Smooth muscle cell (in vitro differentiated cells): ENCODE measurements at regions not wholly inside any gene's neighbourhood (a gene's known extent, or its start where the extent isn't known, plus 50 kb on each side); places are given as distances from the start of the nearest gene placed in this dataset.
A peak's percentile ranks its signal among the peaks of the same experiment; 100 is the strongest.
"Not testable (repeated sequence)": the region's sequence is repeated elsewhere in the genome, so short reads cannot be mapped to it uniquely, and the experiment has no call there.

ENCODE experiments used
- DNase-seq: peaks from one replicate; lab custom pipeline; 2025; ENCODE audit not compliant: unreplicated experiment; lab: John Stamatoyannopoulos, UW
- H2AFZ ChIP-seq: fragments of 200-600 bp; sonication (generic); 2 replicates; pipeline ENCODE4 v1.6.0; 2016; ENCODE audit warnings: antibody characterized with exemption, low read depth, mild to moderate bottlenecking
- H3F3A ChIP-seq: fragments of 200-600 bp; sonication (generic); 2 replicates; pipeline ENCODE4 v1.6.0; 2017; ENCODE audit warnings: antibody characterized with exemption, low read depth
- H3K27ac ChIP-seq: fragments of 200-600 bp; sonication (generic); 2 replicates; pipeline ENCODE4 v1.5.1; 2016; ENCODE audit warnings: low read depth, mild to moderate bottlenecking
- H3K27me3 ChIP-seq: fragments of 200-600 bp; sonication (generic); 2 replicates; pipeline ENCODE4 v1.6.1; 2016; ENCODE audit warnings: low read depth, mild to moderate bottlenecking
- H3K36me3 ChIP-seq: fragments of 200-600 bp; sonication (generic); 2 replicates; pipeline ENCODE4 v1.5.1; 2016; ENCODE audit warnings: low read depth
- H3K4me1 ChIP-seq: fragments of 200-600 bp; sonication (generic); 2 replicates; pipeline ENCODE4 v1.5.1; 2016; ENCODE audit warnings: low read depth
- H3K4me2 ChIP-seq: fragments of 200-600 bp; sonication (generic); 2 replicates; pipeline ENCODE4 v1.6.0; 2016; ENCODE audit warnings: mild to moderate bottlenecking
- H3K4me3 ChIP-seq: fragments of 200-600 bp; sonication (generic); 2 replicates; pipeline ENCODE4 v1.5.1; 2016; ENCODE audit warnings: mild to moderate bottlenecking
- H3K79me2 ChIP-seq: fragments of 200-600 bp; sonication (generic); 2 replicates; pipeline ENCODE4 v1.6.0; 2016; ENCODE audit warnings: low read depth, mild to moderate bottlenecking
- H3K9ac ChIP-seq: fragments of 200-600 bp; sonication (generic); 2 replicates; pipeline ENCODE4 v1.6.0; 2016; ENCODE audit warnings: low read depth
- H3K9me3 ChIP-seq: fragments of 200-600 bp; sonication (generic); replicated peaks from 2 replicates; pipeline ENCODE4 v1.5.1; 2016; ENCODE audit warnings: low read depth
- H4K20me1 ChIP-seq: fragments of 200-600 bp; sonication (generic); 2 replicates; pipeline ENCODE4 v1.6.0; 2016; ENCODE audit warnings: low read depth
- WGBS: methylation state at CpG from one replicate; pipeline ENCODE4 v1.1.7; 2016; ENCODE audit warnings: low lambda C conversion rate; 5-methylcytosine and 5-hydroxymethylcytosine counted together
- TF ChIP-seq, protein P1 (sequence below): fragments of 200-600 bp; sonication (generic); IDR thresholded peaks from 2 replicates; pipeline ENCODE4 v1.5.1; 2017; ENCODE audit warnings: borderline replicate concordance, mild to moderate bottlenecking, antibody characterized with exemption; ENCODE audit not compliant: insufficient read depth, poor library complexity, severe bottlenecking

DNA sequence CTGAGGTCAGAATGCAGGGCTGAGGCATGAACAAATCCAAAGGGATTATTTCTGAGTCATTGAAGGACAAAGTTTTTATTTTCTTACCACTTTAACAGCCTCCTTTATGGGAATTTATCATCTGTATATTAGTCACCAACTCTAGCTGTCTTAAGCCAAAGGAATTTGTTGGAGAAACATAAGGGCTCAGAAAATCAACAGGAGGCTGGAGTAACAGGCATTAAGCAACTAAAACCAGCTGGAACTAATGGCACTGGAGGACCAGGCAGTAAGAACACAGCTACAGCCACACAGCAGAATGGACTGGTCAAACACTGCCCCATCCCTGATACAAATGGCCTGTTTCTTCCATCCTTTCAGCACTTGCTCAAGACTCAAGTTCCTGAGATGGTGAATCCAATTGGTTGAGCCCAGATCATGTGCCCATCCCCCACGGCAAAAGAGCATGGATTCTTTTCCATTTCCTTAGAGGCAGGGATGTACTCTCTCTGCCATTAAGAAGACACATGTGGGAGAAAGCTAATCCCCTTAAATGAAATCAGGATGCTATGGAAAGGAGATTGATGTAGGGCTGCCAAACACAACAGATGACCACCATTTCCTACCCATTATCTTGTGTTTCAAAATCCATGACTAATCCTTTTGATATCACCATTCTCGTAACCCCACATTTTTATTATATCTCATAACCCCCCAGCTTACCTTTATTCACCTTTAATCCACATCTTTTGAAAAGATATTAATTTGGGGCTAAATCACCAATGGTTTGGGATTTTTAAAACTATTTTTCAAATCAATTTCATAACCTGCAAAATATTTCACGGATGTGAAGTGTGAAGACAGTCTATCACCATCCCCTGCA, 157.0 kb upstream of the FNDC3A start:
- Histone ChIP-seq H3K27me3 (no peaks in the 10 kb centered on the region), H3K36me3 (no peaks in the 10 kb centered on the region), H4K20me1 (no peaks in the 10 kb centered on the region), H3K4me3 (no peak overlapping the region), H3K4me2 (peak overlapping the region; percentile 38), H3K27ac (peak overlapping the region; percentile 63), H3F3A (peaks cover 23% of the 10 kb centered on the region), H3K4me1 (peaks cover 11% of the 10 kb centered on the region), H3K9ac (no peak overlapping the region), H3K79me2 (no peaks in the 10 kb centered on the region), H2AFZ (no peak overlapping the region), H3K9me3 (no peaks in the 10 kb centered on the region)
- TF ChIP-seq, protein P1, sequence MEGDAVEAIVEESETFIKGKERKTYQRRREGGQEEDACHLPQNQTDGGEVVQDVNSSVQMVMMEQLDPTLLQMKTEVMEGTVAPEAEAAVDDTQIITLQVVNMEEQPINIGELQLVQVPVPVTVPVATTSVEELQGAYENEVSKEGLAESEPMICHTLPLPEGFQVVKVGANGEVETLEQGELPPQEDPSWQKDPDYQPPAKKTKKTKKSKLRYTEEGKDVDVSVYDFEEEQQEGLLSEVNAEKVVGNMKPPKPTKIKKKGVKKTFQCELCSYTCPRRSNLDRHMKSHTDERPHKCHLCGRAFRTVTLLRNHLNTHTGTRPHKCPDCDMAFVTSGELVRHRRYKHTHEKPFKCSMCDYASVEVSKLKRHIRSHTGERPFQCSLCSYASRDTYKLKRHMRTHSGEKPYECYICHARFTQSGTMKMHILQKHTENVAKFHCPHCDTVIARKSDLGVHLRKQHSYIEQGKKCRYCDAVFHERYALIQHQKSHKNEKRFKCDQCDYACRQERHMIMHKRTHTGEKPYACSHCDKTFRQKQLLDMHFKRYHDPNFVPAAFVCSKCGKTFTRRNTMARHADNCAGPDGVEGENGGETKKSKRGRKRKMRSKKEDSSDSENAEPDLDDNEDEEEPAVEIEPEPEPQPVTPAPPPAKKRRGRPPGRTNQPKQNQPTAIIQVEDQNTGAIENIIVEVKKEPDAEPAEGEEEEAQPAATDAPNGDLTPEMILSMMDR = no peak
- DNase-seq = peak; percentile 17
- WGBS = 30% methylated on average over 3 of the region's 3 CpGs

DNA sequence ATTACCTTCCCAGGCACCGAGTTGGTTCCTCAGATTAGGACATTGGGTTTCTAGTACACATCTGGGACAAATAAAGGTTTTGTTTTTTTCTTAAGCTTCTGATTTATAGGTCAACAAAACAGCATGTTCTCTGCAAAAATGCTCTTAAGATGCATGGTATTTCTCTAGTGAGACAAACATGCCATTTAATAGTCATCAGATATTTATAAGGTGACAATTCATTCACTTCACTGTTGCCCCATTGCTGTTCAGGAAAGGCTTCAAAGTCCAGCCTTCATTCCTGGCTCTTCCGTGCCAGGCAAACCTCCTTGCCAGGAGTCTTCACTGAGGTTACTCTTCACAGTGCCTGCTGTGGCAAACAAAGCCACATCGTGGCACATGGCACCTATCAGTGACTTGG, 156.3 kb upstream of the FNDC3A start:
- H3K79me2 ChIP-seq = no peaks in the 10 kb centered on the region
- no peak overlapping the region for H3K4me3 ChIP-seq
- no peak overlapping the region for H2AFZ ChIP-seq
- H3K36me3 ChIP-seq = no peaks in the 10 kb centered on the region
- H3K9me3 ChIP-seq = no peaks in the 10 kb centered on the region
- H3K27me3 ChIP-seq = no peaks in the 10 kb centered on the region
- peak overlapping the region; percentile 63 for H3K27ac ChIP-seq
- DNase-seq = no peak
- H3F3A ChIP-seq = peaks cover 23% of the 10 kb centered on the region
- no peaks in the 10 kb centered on the region for H4K20me1 ChIP-seq
- peak overlapping the region; percentile 38 for H3K4me2 ChIP-seq
- TF ChIP-seq, protein P1 = no peak
- H3K9ac ChIP-seq = no peak overlapping the region
- 70% methylated on average over 3 of the region's 3 CpGs for WGBS
- H3K4me1 ChIP-seq = peaks cover 11% of the 10 kb centered on the region

DNA sequence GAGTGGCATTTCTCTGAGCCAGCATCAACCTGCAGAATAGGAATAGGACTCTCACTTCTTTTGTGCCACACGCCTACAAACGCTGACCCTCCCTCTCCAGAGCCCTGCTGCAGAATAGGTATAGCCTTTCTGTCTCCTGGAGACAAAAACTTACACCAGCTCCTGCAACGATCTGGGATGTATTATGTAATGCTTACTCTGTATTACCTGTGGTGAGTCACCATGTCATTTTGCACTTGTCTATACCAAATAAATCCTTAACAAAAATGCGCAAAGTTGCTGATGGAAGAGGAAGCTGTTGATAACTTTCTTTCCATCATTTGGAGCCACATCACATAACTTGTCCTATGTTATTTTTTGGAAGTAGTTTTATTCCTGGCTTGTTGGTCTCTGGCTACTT, 155.8 kb upstream of the FNDC3A start:
- no peaks in the 10 kb centered on the region for H3K79me2 ChIP-seq
- H3K27ac ChIP-seq = no peak overlapping the region
- TF ChIP-seq, protein P1 = no peak
- no peak for DNase-seq
- H3K9ac ChIP-seq = no peak overlapping the region
- no peaks in the 10 kb centered on the region for H3K27me3 ChIP-seq
- no peaks in the 10 kb centered on the region for H3K36me3 ChIP-seq
- no peaks in the 10 kb centered on the region for H3K9me3 ChIP-seq
- peaks cover 23% of the 10 kb centered on the region for H3F3A ChIP-seq
- H3K4me1 ChIP-seq = peaks cover 11% of the 10 kb centered on the region
- H4K20me1 ChIP-seq = no peaks in the 10 kb centered on the region
- no peak overlapping the region for H3K4me3 ChIP-seq
- 79% methylated on average over 4 of the region's 4 CpGs for WGBS
- no peak overlapping the region for H3K4me2 ChIP-seq
- H2AFZ ChIP-seq = no peak overlapping the region

DNA sequence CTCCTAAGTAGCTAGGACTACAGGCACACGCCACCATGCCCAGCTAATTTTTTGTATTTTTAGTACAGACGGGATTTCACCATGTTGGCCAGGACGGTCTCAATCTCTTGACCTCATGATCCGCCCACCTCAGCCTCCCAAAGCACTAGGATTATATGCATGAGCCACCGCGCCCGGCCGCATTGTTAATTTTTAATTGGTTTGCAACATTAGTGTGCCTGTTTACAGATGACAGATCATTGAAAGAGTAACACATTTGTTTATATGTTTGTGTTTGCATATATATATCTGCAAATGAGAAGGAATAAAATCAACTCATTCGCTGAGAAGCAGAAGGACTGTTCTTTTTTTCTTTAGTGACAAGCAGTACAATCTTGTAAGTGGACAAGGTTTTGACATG, 152.2 kb upstream of the FNDC3A start:
- not testable (repeated sequence) for H3K4me2 ChIP-seq

More for the DNA sequence above, 152.2 kb upstream of the FNDC3A start:
- not testable (repeated sequence) for H3K27ac ChIP-seq, H4K20me1 ChIP-seq, H2AFZ ChIP-seq, H3K9me3 ChIP-seq, H3K4me1 ChIP-seq, DNase-seq, H3K79me2 ChIP-seq, H3K27me3 ChIP-seq, H3K4me3 ChIP-seq, H3K9ac ChIP-seq, H3K36me3 ChIP-seq
- WGBS = 93% methylated on average over 9 of the region's 9 CpGs
- H3F3A ChIP-seq = peaks cover 13% of the 10 kb centered on the region
